B cell (primary cell): ENCODE measurements at regions not wholly inside any gene's neighbourhood (a gene's known extent, or its start where the extent isn't known, plus 50 kb on each side); places are given as distances from the start of the nearest gene placed in this dataset.
"Not testable (repeated sequence)": the region's sequence is repeated elsewhere in the genome, so short reads cannot be mapped to it uniquely, and the experiment has no call there.

ENCODE experiments used
- ATAC-seq: fragments of 200-7000 bp; cut with Tn5 transposase; one replicate; pipeline ENCODE4 v1.10.0; 2021; ENCODE audit warnings: low read depth, mild to moderate bottlenecking, moderate number of reproducible peaks, moderate library complexity
- CTCF ChIA-PET: fragments of 350-600 bp; sonication (Branson Sonifier 250); formaldehyde crosslinking; loops from one replicate; lab custom pipeline; 2021; ENCODE audit warnings: antibody characterized with exemption, inconsistent platforms; lab: Charles Lee
- POLR2A ChIA-PET: fragments of 350-600 bp; sonication (Branson Sonifier 250); formaldehyde crosslinking; loops from one replicate; lab custom pipeline; 2021; ENCODE audit warnings: antibody characterized with exemption; lab: Charles Lee
- DNase-seq: peaks from one replicate; pipeline ENCODE4 v3.0.0; 2013
- H2AFZ ChIP-seq: 2 replicates; pipeline ENCODE4 v1.6.1; 2012; ENCODE audit warnings: mild to moderate bottlenecking, low read depth, low read length; ENCODE audit not compliant: insufficient read depth, poor library complexity, severe bottlenecking
- H3K27ac ChIP-seq, 2 donors: 1 replicate in 1 of 2; 2 replicates in 1 of 2; pipeline ENCODE4 v1.5.1; 2012 to 2013; ENCODE audit warnings: low read length in 2 of 2, mild to moderate bottlenecking in 2 of 2, moderate library complexity in 1 of 2
- H3K27me3 ChIP-seq, 4 experiments: fragments of 200-600 bp in 1 of 4; sonication (generic) in 1 of 4; replicated peaks in 1 of 4; 1 replicate in 2 of 4; 2 replicates in 2 of 4; pipeline versions ENCODE4 v1.6.1 to v1.7.0; 2013 to 2016; ENCODE audit warnings: low read length in 3 of 4, mild to moderate bottlenecking in 2 of 4, mixed read lengths in 1 of 4, moderate library complexity in 1 of 4; ENCODE audit not compliant: insufficient read depth in 4 of 4, control insufficient read depth in 3 of 4; ENCODE audit errors: control extremely low read depth in 1 of 4
- H3K36me3 ChIP-seq, 2 experiments: replicated peaks in 1 of 2; 1 replicate in 1 of 2; 2 replicates in 1 of 2; pipeline versions ENCODE4 v1.6.1 to v1.7.1; 2013; ENCODE audit warnings: low read length in 1 of 2; ENCODE audit not compliant: insufficient read depth in 2 of 2, control insufficient read depth in 1 of 2; ENCODE audit errors: control extremely low read depth in 1 of 2, extremely low read depth in 1 of 2
- H3K4me1 ChIP-seq, 2 donors: fragments of 200-600 bp in 1 of 2; sonication (generic) in 1 of 2; 1 replicate in 1 of 2; 2 replicates in 1 of 2; pipeline versions ENCODE4 v1.5.1 to v1.6.1; 2013 to 2017; ENCODE audit warnings: low read length in 2 of 2; ENCODE audit not compliant: control insufficient read depth in 2 of 2, insufficient read depth in 2 of 2
- H3K4me2 ChIP-seq: replicated peaks from 2 replicates; pipeline ENCODE3; 2012; ENCODE audit warnings: mild to moderate bottlenecking, low read depth, low read length; ENCODE audit not compliant: poor library complexity, severe bottlenecking
- H3K4me3 ChIP-seq, 5 experiments: fragments of 200-600 bp in 1 of 5; sonication (generic) in 1 of 5; 1 replicate in 3 of 5; 2 replicates in 2 of 5; pipeline versions ENCODE4 v1.5.1 to v1.7.0; 2011 to 2016; ENCODE audit warnings: low read length in 4 of 5, mild to moderate bottlenecking in 4 of 5, low read depth in 2 of 5, control low read depth in 1 of 5, moderate library complexity in 1 of 5; ENCODE audit not compliant: insufficient read depth in 1 of 5; ENCODE audit errors: control extremely low read depth in 1 of 5, extremely low read depth in 1 of 5
- H3K79me2 ChIP-seq: fragments of 200-600 bp; sonication (generic); one replicate; pipeline ENCODE4 v1.6.0; 2016; ENCODE audit warnings: low read length; ENCODE audit not compliant: control insufficient read depth, insufficient read depth
- H3K9ac ChIP-seq: fragments of 200-600 bp; sonication (generic); 2 replicates; pipeline ENCODE4 v1.6.1; 2017; ENCODE audit warnings: mild to moderate bottlenecking, low read length, moderate library complexity
- H3K9me3 ChIP-seq, 3 donors: one replicate each; pipeline versions ENCODE4 v1.6.1 to v1.7.1; 2013; ENCODE audit warnings: low read length in 2 of 3; ENCODE audit not compliant: control insufficient read depth in 2 of 3, insufficient read depth in 1 of 3; ENCODE audit errors: control extremely low read depth in 1 of 3
- H4K20me1 ChIP-seq: 2 replicates; pipeline ENCODE4 v1.6.0; 2012; ENCODE audit warnings: mild to moderate bottlenecking, low read length; ENCODE audit not compliant: insufficient read depth, control insufficient read depth, poor library complexity, severe bottlenecking
- H3K27ac Mint-ChIP-seq: one replicate; pipeline ENCODE4 v1.8.0; 2021; ENCODE audit warnings: mixed read lengths
- H3K27me3 Mint-ChIP-seq: one replicate; pipeline ENCODE4 v1.8.0; 2021; ENCODE audit warnings: mixed read lengths
- H3K4me1 Mint-ChIP-seq: one replicate; pipeline ENCODE4 v1.8.0; 2021; ENCODE audit warnings: mixed read lengths
- H3K4me3 Mint-ChIP-seq: one replicate; pipeline ENCODE4 v1.8.0; 2021; ENCODE audit warnings: mixed read lengths
- H3K9me3 Mint-ChIP-seq: one replicate; pipeline ENCODE4 v1.8.0; 2022; ENCODE audit warnings: mixed read lengths; ENCODE audit not compliant: insufficient read depth
- CTCF ChIP-seq: fragments of 200-600 bp; IDR thresholded peaks from one replicate; pipeline ENCODE4 v1.8.0; 2022; ENCODE audit warnings: antibody characterized with exemption, mild to moderate bottlenecking
- EZH2 ChIP-seq: IDR thresholded peaks from 2 replicates; pipeline ENCODE4 v1.6.1; 2012; ENCODE audit warnings: borderline replicate concordance, low read depth, mild to moderate bottlenecking, moderate library complexity, low read length; ENCODE audit not compliant: insufficient read depth, poor library complexity, severe bottlenecking
- WGBS: methylation state at CpG from one replicate; pipeline ENCODE4 v1.1.5; 2013; ENCODE audit warnings: missing lambda C conversion rate; ENCODE audit not compliant: insufficient coverage; 5-methylcytosine and 5-hydroxymethylcytosine counted together
- intact Hi-C: fragments of 100-400 bp; cut with micrococcal nuclease; formaldehyde crosslinking; loops from one replicate; pipeline ENCODE4 v1.10.0; 2022

GRCh38 chr2:89814359-89814758 lies 1122.9 kb downstream of the RPIA start:
- H3K9ac ChIP-seq, H3K36me3 ChIP-seq, H3K27me3 Mint-ChIP-seq, H3K4me3 Mint-ChIP-seq, H3K27ac Mint-ChIP-seq, DNase-seq, H4K20me1 ChIP-seq, H2AFZ ChIP-seq, H3K27ac ChIP-seq, H3K4me2 ChIP-seq, CTCF ChIA-PET, H3K4me1 Mint-ChIP-seq, H3K4me1 ChIP-seq, intact Hi-C loops, POLR2A ChIA-PET, H3K27me3 ChIP-seq, H3K4me3 ChIP-seq, ATAC-seq, H3K79me2 ChIP-seq: not testable (repeated sequence)
- H3K9me3 Mint-ChIP-seq, result peaks cover 51% of the 10 kb centered on the region
- 89% methylated on average over 16 of the region's 16 CpGs for WGBS
- H3K9me3 ChIP-seq, result peaks cover 22 to 96% (median 61%) of the 10 kb centered on the region in 3 donors

- no peak for ATAC-seq
- peaks cover 21 to 96% (median 45%) of the 10 kb centered on the region in 3 donors for H3K9me3 ChIP-seq
Observed at GRCh38 chr2:89818873-89819272, 1127.4 kb downstream of the RPIA start.

More at GRCh38 chr2:89818873-89819272, 1127.4 kb downstream of the RPIA start:
- Histone ChIP-seq H2AFZ (no peak overlapping the region), H3K4me3 (no peak overlapping the region), H4K20me1 (no peaks in the 10 kb centered on the region), H3K27ac (no peak overlapping the region), H3K27me3 (no peaks in the 10 kb centered on the region), H3K9ac (no peak overlapping the region), H3K4me2 (no peak overlapping the region), H3K4me1 (no peaks in the 10 kb centered on the region), H3K79me2 (no peaks in the 10 kb centered on the region), H3K36me3 (no peaks in the 10 kb centered on the region)
- H3K27me3 Mint-ChIP-seq, result no peaks in the 10 kb centered on the region
- peaks cover 60% of the 10 kb centered on the region for H3K9me3 Mint-ChIP-seq
- H3K27ac Mint-ChIP-seq, result no peak overlapping the region
- 87% methylated on average over 12 of the region's 12 CpGs for WGBS
- H3K4me3 Mint-ChIP-seq, result no peak overlapping the region
- ChIA-PET CTCF (no interaction called here), POLR2A (no interaction called here)
- TF ChIP-seq EZH2, result no peak
- TF ChIP-seq CTCF, result no peak
- intact Hi-C loops, result no loop called here
- H3K4me1 Mint-ChIP-seq, result no peaks in the 10 kb centered on the region
- DNase-seq, result no peak
